ENCODE measurements at regions not wholly inside any gene's neighbourhood (a gene's known extent, or its start where the extent isn't known, plus 50 kb on each side); places are given as distances from the start of the nearest gene placed in this dataset.

DNA sequence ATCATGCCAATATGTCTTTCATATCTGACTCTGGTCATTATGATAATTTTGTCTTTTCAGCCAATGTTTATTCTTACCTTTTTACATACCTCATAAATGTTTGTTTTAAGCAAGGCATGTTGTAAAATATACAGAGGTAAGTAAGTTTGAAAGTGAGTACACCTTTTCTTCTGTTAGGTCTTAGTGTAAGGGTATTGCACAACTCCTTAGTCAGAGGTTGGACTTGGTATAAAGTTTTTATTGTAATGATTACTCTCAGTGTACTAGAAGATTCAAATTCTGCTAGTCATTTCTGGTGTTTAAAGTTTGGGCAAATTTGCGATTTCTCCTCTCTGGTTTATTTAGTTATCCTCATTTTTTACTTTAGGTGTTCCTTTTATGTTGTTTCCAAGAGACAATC lies 564.3 kb upstream of the FSIP2 start:
- Histone ChIP-seq H3K79me2 (ENCODE audit: insufficient read depth) (no peaks in the 10 kb centered on the region), H3K9me2 (no peaks in the 10 kb centered on the region), H3K27me3 (ENCODE audit: insufficient read depth) (no peaks in the 10 kb centered on the region), H3F3A (replicated peaks; ENCODE audit: insufficient read depth) (no peaks in the 10 kb centered on the region), H3K4me2 (no peak overlapping the region), H3K4me3 (ENCODE audit: low read depth in 2 of 2, low read length in 1 of 2) (no peak overlapping the region), H4K20me1 (ENCODE audit: insufficient read depth) (no peaks in the 10 kb centered on the region), H3K9me3 (no peaks in the 10 kb centered on the region), H3K27ac (ENCODE audit: low read depth in 2 of 2, low read length in 1 of 2) (no peak overlapping the region), H3K4me1 (ENCODE audit: control insufficient read depth in 1 of 2, insufficient read depth in 2 of 2, low read depth in 1 of 2, low read length in 1 of 2) (no peaks in the 10 kb centered on the region; a peak in 1 of 4 replicates), H3K36me3 (replicated peaks in 1 of 2; ENCODE audit: control insufficient read depth in 1 of 2, insufficient read depth in 2 of 2, low read length in 1 of 2) (no peaks in the 10 kb centered on the region), H2AFZ (ENCODE audit: low read depth) (no peak overlapping the region), H3K9ac (no peak overlapping the region)
- DNase-seq, result no peak
- ChIA-PET CTCF (interaction anchor here (0.9 kb wide), 1 partner anchor 41 kb away, joined by 3 read pairs; no protein-coding TSS in a partner anchor), POLR2A (no interaction called here)
- 48% methylated on average over 1 of the region's 1 CpG for WGBS (ENCODE audit: low lambda C conversion rate)
- TF ChIP-seq GATA2 (CRISPR knock-in tag; IDR thresholded peaks at IDR 0.05) (no peak), FOXM1 (IDR thresholded peaks at IDR 0.05; ENCODE audit: low read depth) (no peak), EP300 (IDR thresholded peaks at IDR 0.05; ENCODE audit: borderline replicate concordance in 1 of 2, low read depth in 1 of 2, low read length in 1 of 2) (no peak), RAD21 (IDR thresholded peaks at IDR 0.05; ENCODE audit: low read length) (no peak), MXI1 (IDR thresholded peaks at IDR 0.05; ENCODE audit: low read depth, low read length) (no peak), TCF12 (IDR thresholded peaks at IDR 0.05) (no peak), MEF2A (IDR thresholded peaks at IDR 0.05; ENCODE audit: borderline replicate concordance, low read depth) (no peak), YY1 (IDR thresholded peaks at IDR 0.05; ENCODE audit: low read depth) (no peak), CHD2 (IDR thresholded peaks at IDR 0.05; ENCODE audit: low read length, partially characterized antibody) (no peak), SMC3 (IDR thresholded peaks at IDR 0.05; ENCODE audit: low read depth, low read length) (no peak), FOSL2 (IDR thresholded peaks at IDR 0.05; ENCODE audit: borderline replicate concordance, low read depth) (no peak), RXRA (IDR thresholded peaks at IDR 0.05; ENCODE audit: borderline replicate concordance, low read depth) (no peak), ELF1 (IDR thresholded peaks at IDR 0.05) (no peak)
- TF ChIP-seq, protein P1, sequence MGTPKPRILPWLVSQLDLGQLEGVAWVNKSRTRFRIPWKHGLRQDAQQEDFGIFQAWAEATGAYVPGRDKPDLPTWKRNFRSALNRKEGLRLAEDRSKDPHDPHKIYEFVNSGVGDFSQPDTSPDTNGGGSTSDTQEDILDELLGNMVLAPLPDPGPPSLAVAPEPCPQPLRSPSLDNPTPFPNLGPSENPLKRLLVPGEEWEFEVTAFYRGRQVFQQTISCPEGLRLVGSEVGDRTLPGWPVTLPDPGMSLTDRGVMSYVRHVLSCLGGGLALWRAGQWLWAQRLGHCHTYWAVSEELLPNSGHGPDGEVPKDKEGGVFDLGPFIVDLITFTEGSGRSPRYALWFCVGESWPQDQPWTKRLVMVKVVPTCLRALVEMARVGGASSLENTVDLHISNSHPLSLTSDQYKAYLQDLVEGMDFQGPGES (IDR thresholded peaks at IDR 0.05; ENCODE audit: low read depth, low read length), result no peak
- TF ChIP-seq, protein P2, sequence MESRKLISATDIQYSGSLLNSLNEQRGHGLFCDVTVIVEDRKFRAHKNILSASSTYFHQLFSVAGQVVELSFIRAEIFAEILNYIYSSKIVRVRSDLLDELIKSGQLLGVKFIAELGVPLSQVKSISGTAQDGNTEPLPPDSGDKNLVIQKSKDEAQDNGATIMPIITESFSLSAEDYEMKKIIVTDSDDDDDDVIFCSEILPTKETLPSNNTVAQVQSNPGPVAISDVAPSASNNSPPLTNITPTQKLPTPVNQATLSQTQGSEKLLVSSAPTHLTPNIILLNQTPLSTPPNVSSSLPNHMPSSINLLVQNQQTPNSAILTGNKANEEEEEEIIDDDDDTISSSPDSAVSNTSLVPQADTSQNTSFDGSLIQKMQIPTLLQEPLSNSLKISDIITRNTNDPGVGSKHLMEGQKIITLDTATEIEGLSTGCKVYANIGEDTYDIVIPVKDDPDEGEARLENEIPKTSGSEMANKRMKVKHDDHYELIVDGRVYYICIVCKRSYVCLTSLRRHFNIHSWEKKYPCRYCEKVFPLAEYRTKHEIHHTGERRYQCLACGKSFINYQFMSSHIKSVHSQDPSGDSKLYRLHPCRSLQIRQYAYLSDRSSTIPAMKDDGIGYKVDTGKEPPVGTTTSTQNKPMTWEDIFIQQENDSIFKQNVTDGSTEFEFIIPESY (IDR thresholded peaks at IDR 0.05; ENCODE audit: borderline replicate concordance, low read depth), result no peak
- TF ChIP-seq, protein P3, sequence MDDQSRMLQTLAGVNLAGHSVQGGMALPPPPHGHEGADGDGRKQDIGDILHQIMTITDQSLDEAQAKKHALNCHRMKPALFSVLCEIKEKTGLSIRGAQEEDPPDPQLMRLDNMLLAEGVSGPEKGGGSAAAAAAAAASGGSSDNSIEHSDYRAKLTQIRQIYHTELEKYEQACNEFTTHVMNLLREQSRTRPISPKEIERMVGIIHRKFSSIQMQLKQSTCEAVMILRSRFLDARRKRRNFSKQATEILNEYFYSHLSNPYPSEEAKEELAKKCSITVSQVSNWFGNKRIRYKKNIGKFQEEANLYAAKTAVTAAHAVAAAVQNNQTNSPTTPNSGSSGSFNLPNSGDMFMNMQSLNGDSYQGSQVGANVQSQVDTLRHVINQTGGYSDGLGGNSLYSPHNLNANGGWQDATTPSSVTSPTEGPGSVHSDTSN (IDR thresholded peaks at IDR 0.05), result no peak
- TF ChIP-seq, protein P4, sequence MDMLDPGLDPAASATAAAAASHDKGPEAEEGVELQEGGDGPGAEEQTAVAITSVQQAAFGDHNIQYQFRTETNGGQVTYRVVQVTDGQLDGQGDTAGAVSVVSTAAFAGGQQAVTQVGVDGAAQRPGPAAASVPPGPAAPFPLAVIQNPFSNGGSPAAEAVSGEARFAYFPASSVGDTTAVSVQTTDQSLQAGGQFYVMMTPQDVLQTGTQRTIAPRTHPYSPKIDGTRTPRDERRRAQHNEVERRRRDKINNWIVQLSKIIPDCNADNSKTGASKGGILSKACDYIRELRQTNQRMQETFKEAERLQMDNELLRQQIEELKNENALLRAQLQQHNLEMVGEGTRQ (IDR thresholded peaks at IDR 0.05; ENCODE audit: borderline replicate concordance, low read depth, low read length), result no peak
